NT2/D1 (cell line): ENCODE measurements at regions not wholly inside any gene's neighbourhood (a gene's known extent, or its start where the extent isn't known, plus 50 kb on each side); places are given as distances from the start of the nearest gene placed in this dataset.

Experiments used
- DNase-seq: peaks from one replicate; pipeline ENCODE4 v3.0.0-alpha.2; 2011; ENCODE audit warnings: low read depth, low spot score
- H3K27me3 ChIP-seq: 2 replicates; pipeline ENCODE4 v1.6.0; 2011; ENCODE audit warnings: mild to moderate bottlenecking; ENCODE audit not compliant: insufficient read length, insufficient read depth
- H3K36me3 ChIP-seq: 2 replicates; pipeline ENCODE4 v1.6.1; 2011; ENCODE audit warnings: mild to moderate bottlenecking, low read length, mixed read lengths; ENCODE audit not compliant: insufficient read depth, insufficient read length
- H3K4me1 ChIP-seq: 2 replicates; pipeline ENCODE4 v1.5.1; 2011; ENCODE audit not compliant: insufficient read depth, insufficient read length
- H3K4me3 ChIP-seq: 2 replicates; pipeline ENCODE4 v1.5.1; 2011; ENCODE audit warnings: low read depth; ENCODE audit not compliant: insufficient read length
- H3K9ac ChIP-seq: 2 replicates; pipeline ENCODE4 v1.6.0; 2011; ENCODE audit warnings: low read depth; ENCODE audit not compliant: insufficient read length
- H3K9me3 ChIP-seq: 2 replicates; pipeline ENCODE4 v1.5.1; 2011; ENCODE audit warnings: mild to moderate bottlenecking, low read length; ENCODE audit not compliant: insufficient read depth
- SUZ12 ChIP-seq: IDR thresholded peaks from 2 replicates; pipeline ENCODE4 v1.6.1; 2011; ENCODE audit not compliant: insufficient read length, insufficient read depth; ENCODE audit errors: extremely low read depth
- YY1 ChIP-seq: IDR thresholded peaks from 2 replicates; pipeline ENCODE4 v1.6.1; 2011; ENCODE audit not compliant: insufficient read length, insufficient read depth
- ZNF274 ChIP-seq: IDR thresholded peaks from 2 replicates; pipeline ENCODE4 v1.6.1; 2011; ENCODE audit warnings: mild to moderate bottlenecking, low read depth, low read length

DNA sequence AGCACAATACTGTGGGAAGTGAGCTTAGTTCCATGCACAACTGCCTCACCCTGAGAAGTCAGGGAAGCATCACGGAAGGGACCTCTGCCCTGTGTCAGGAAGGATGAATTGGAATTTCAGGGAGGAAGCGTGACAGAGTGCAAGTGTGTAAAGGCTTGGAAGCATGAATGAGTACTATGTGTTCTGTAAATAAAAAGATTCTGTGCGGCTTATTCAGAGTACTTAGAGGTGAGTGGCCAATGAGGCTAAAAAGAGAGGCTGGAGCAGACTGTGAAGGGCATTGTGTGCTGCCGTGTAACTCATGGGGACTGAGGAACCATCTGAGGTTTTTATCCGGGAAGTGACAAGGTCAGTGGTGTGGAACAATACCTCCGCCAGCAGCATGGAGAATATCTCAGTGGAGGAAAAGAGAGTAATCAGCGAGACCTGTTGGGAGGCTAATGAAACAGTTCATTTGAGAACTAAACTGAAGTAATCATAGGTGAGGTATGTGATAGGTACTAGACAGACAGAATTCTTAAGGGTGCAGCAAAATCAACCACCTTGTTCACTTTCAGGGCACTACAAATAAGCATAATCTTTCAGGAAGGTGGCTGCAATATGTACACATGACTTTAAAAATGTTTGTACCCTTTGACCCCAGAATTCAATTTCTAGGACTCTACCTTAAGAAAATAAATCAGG lies 64.9 kb upstream of the SPRED1 start:
- DNase-seq = no peak
- Histone ChIP-seq H3K27me3 (no peaks in the 10 kb centered on the region), H3K4me1 (no peaks in the 10 kb centered on the region), H3K9me3 (no peaks in the 10 kb centered on the region), H3K4me3 (no peak overlapping the region), H3K36me3 (no peaks in the 10 kb centered on the region), H3K9ac (no peak overlapping the region)
- TF ChIP-seq ZNF274 (no peak), YY1 (no peak), SUZ12 (no peak)

DNA sequence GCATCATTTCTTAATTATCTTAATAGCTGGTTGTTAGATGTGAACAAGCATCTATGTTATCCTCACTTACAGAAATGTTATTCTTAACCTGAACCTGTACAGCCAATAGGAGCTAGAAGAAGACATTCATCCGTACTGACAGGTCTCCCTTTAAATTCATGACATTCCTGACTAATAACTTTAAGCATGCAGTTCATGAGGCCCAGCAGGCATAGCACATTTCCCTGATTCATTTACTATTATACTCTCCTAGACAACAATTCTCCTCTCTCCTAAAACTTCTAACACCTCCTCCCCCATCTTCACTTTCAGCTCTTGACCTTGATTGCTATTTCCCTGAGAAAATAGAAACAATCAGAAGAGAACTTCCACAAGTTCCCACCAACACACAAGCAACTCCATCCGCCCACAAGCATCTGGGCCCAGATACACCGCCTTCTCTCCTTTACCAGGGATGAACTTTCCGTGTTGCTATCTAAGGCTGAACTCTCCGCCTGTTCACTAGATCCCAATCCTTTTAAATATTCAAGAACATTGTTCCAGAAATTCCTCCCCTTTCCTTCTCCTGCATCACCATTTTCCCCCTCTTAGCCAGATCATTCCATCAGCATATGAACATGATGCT lies 62.9 kb upstream of the SPRED1 start:
- no peak overlapping the region for H3K4me3 ChIP-seq
- DNase-seq = no peak
- no peaks in the 10 kb centered on the region for H3K9me3 ChIP-seq
- H3K9ac ChIP-seq = no peak overlapping the region
- no peaks in the 10 kb centered on the region for H3K4me1 ChIP-seq
- TF ChIP-seq ZNF274 (no peak), YY1 (no peak), SUZ12 (no peak)
- no peaks in the 10 kb centered on the region for H3K36me3 ChIP-seq
- H3K27me3 ChIP-seq = no peaks in the 10 kb centered on the region

DNA sequence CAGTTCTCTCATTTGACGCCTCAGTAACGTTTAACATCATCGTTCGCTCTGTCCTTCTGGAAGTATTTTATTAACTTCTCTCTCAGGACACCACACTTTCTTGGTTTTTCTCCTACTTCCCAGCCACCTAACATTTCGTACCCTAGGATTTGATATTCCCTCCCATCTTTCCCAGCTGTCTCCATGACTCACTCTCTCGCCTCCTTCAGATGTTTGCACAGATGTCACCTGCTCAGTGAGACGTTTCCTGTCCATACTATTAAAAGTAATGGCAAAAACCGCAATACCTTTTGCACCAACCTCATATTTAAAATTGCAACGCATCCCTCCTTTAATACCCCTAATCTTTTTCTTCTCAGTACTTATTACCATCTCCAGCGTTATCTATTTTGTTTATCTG lies 62.1 kb upstream of the SPRED1 start:
- H3K4me1 ChIP-seq = no peaks in the 10 kb centered on the region
- DNase-seq = no peak
- H3K9ac ChIP-seq = no peak overlapping the region
- H3K27me3 ChIP-seq = no peaks in the 10 kb centered on the region
- TF ChIP-seq YY1 (no peak), ZNF274 (no peak), SUZ12 (no peak)
- H3K36me3 ChIP-seq = no peaks in the 10 kb centered on the region
- H3K9me3 ChIP-seq = no peaks in the 10 kb centered on the region
- no peak overlapping the region for H3K4me3 ChIP-seq

- DNase-seq = no peak
- Histone ChIP-seq H3K9me3 (no peaks in the 10 kb centered on the region), H3K4me3 (no peak overlapping the region), H3K4me1 (no peaks in the 10 kb centered on the region), H3K36me3 (no peaks in the 10 kb centered on the region), H3K9ac (no peak overlapping the region), H3K27me3 (no peaks in the 10 kb centered on the region)
- TF ChIP-seq ZNF274 (no peak), YY1 (no peak), SUZ12 (no peak)
Observed at GRCh38 chr15:38192496-38192895, 60.1 kb upstream of the SPRED1 start.

GRCh38 chr15:38193496-38193895 lies 59.1 kb upstream of the SPRED1 start:
- no peak for DNase-seq

DNA sequence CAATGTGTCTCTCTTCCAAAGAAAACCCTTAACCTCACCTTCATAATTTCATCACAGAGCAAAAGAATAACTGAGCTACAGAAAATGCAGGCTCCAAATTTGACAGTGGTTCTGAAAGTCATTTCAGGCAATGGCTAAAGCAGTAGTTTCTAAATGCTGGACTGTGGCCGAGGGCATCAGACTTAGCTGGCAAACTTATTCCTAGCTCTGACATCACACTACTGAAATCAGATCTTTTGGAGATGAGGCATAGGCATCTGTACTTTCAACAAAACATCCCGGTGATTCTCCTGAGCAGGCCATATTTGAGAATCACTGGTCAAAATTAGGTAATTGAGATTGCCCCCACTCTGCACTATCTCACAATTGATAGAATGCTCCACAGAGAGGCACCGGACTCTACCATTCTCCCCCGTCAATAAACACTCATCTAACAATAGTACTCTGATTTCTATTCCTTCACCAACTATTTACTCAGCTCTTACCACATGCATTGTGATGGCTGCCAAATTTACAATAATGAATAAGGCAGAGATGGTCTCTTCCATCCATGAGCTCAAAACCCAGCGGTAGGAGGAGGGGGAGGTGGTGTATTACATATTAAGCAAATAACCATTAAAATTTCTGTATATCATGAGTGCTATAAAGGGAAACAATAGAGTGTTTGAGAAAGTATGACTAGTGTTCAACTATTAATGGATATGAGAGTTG lies 57.3 kb upstream of the SPRED1 start:
- TF ChIP-seq SUZ12 = no peak
- TF ChIP-seq YY1 = no peak
- no peak for TF ChIP-seq ZNF274
- H3K4me3 ChIP-seq = no peak overlapping the region
- no peak for DNase-seq

More at GRCh38 chr15:38193496-38193895, 59.1 kb upstream of the SPRED1 start:
- Histone ChIP-seq H3K36me3 (no peaks in the 10 kb centered on the region), H3K27me3 (no peaks in the 10 kb centered on the region), H3K4me1 (no peaks in the 10 kb centered on the region), H3K9ac (no peak overlapping the region), H3K9me3 (no peaks in the 10 kb centered on the region), H3K4me3 (no peak overlapping the region)
- TF ChIP-seq SUZ12 = no peak
- no peak for TF ChIP-seq YY1
- TF ChIP-seq ZNF274 = no peak

DNA sequence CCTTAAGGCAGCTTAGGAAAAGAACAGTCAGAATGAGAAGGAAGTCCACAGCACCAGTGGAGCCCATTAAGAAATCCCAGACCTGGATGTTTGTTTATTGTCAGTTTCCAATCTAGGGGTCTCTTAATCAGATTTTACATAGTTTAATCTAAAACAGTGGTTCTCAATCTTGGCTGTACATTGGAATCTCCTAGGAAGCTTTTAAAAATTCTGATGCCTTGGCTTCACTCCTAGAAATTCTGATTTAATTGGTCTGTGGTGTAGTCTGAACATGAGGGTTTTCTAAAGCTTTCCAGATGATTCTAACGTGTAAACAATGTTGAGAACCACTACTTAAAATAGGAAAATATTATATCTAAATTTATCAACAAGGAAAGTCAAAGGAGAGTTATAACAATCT lies 56.6 kb upstream of the SPRED1 start:
- Histone ChIP-seq H3K9me3 (no peaks in the 10 kb centered on the region), H3K4me1 (no peaks in the 10 kb centered on the region), H3K9ac (no peak overlapping the region), H3K36me3 (no peaks in the 10 kb centered on the region), H3K27me3 (no peaks in the 10 kb centered on the region), H3K4me3 (no peak overlapping the region)
- no peak for DNase-seq
- TF ChIP-seq YY1 (no peak), SUZ12 (no peak)

More for the DNA sequence above, 57.3 kb upstream of the SPRED1 start:
- Histone ChIP-seq H3K4me1 (no peaks in the 10 kb centered on the region), H3K27me3 (no peaks in the 10 kb centered on the region), H3K9me3 (no peaks in the 10 kb centered on the region), H3K36me3 (no peaks in the 10 kb centered on the region), H3K9ac (no peak overlapping the region)

DNA sequence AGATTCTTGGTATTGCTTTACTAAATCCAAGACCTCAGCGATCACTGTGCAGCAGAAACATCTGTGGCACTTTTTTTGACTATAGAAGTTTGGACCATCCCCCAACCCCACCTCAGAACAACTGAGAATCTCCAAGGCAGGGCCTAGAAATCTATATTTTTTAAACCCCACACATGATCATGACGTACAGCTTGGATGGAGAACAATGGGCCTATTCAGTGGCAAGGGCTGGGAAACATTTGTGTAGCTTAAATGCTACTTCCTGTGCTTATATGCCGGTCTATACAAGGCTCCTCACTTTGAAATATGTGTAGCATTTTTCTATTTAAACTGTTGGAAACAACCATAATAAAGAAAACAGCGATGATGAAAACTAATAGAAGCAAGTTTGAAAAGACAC lies 55.1 kb upstream of the SPRED1 start:
- Histone ChIP-seq H3K36me3 (no peaks in the 10 kb centered on the region), H3K4me1 (no peaks in the 10 kb centered on the region), H3K27me3 (no peaks in the 10 kb centered on the region), H3K9me3 (no peaks in the 10 kb centered on the region), H3K9ac (no peak overlapping the region), H3K4me3 (no peak overlapping the region)
- no peak for DNase-seq
- TF ChIP-seq YY1 (no peak), ZNF274 (no peak), SUZ12 (no peak)
